Natural killer cell treated with Interleukin-12 subunit alpha and Interleukin-12 subunit beta and Interleukin-15 and Interleukin-18, amount 100 ng/mL, for 72 hours (primary cell): ENCODE measurements at regions not wholly inside any gene's neighbourhood (a gene's known extent, or its start where the extent isn't known, plus 50 kb on each side); places are given as distances from the start of the nearest gene placed in this dataset.
"Not testable (repeated sequence)": the region's sequence is repeated elsewhere in the genome, so short reads cannot be mapped to it uniquely, and the experiment has no call there.

Experiments used
- ATAC-seq, 2 donors: fragments of 150-1000 bp; cut with Tn5 transposase in 1 of 2; sonication (Bioruptor Pico), chemical (Tn5 transposase) in 1 of 2; 2 replicates each; pipeline ENCODE4 v1.10.0; 2021
- DNase-seq: peaks from one replicate; pipeline ENCODE4 v3.0.0; 2022; ENCODE audit warnings: low spot score
- H3K27ac Mint-ChIP-seq, 2 donors: 1 replicate in 1 of 2; 2 replicates in 1 of 2; pipeline ENCODE4 v1.8.0; 2022; ENCODE audit warnings: mixed read lengths in 2 of 2, mild to moderate bottlenecking in 1 of 2, moderate library complexity in 1 of 2
- H3K27me3 Mint-ChIP-seq, 2 donors: 1 replicate in 1 of 2; 2 replicates in 1 of 2; pipeline ENCODE4 v1.8.0; 2022; ENCODE audit warnings: mixed read lengths in 2 of 2
- H3K36me3 Mint-ChIP-seq: one replicate; pipeline ENCODE4 v1.8.0; 2022; ENCODE audit warnings: mixed read lengths
- H3K4me1 Mint-ChIP-seq, 2 donors: 1 replicate in 1 of 2; 2 replicates in 1 of 2; pipeline ENCODE4 v1.8.0; 2022; ENCODE audit warnings: low read depth in 2 of 2, mixed read lengths in 2 of 2, mild to moderate bottlenecking in 1 of 2
- H3K4me3 Mint-ChIP-seq: one replicate; pipeline ENCODE4 v1.8.0; 2022; ENCODE audit warnings: mixed read lengths
- H3K9me3 Mint-ChIP-seq: 2 replicates; pipeline ENCODE4 v1.8.0; 2022; ENCODE audit warnings: mixed read lengths

DNA sequence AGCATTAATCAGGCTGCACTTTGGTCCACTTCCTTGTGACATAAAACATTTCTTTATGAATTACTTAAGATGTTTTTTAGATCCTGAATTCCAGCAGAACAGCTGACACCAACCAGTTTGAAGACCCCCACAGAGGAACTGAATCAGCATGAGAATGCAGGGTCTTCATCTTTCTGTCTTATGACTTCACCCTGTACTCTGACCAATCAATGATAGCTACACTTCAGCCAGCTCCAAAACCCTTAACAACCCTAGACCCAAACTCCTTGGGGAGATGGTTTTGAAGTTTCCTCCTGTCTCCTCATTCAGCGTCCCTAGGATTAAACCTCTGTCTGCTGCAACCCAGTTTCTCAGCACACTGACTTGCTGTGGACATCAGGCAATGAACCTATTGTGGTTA lies 175.0 kb downstream of the CTH start:
- no peaks in the 10 kb centered on the region for H3K4me1 Mint-ChIP-seq
- H3K4me3 Mint-ChIP-seq = no peak overlapping the region
- H3K9me3 Mint-ChIP-seq = peaks cover 3% of the 10 kb centered on the region
- no peak overlapping the region for H3K27ac Mint-ChIP-seq
- DNase-seq (no peak), ATAC-seq (no peak)
- peaks cover 0 to 10% of the 10 kb centered on the region in 2 donors for H3K27me3 Mint-ChIP-seq
- no peaks in the 10 kb centered on the region for H3K36me3 Mint-ChIP-seq

DNA sequence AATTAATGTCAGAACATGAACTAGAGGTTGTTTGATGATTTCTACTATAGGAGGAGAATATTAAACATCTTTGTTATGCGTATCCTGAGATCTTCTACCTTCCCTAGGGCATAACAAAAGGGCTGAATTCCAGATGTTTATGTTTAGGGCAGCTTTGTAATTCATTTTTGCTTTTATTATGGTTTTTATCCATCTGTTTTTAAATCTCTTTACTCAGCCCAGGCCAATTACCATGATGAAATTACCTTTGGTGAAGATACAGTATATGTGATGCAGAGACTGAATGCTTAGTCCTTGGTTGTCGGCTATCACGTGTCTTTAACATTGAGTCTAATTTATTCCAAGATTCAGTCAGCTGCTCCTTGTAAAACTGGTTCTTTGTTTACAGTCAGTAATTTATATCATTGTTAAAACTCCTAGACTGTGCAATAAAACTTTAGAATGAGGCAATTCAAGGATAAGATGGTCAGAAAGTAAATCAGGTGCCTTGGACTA lies 176.9 kb downstream of the CTH start:
- H3K27ac Mint-ChIP-seq = no peak overlapping the region
- peaks cover 2% of the 10 kb centered on the region for H3K9me3 Mint-ChIP-seq
- ATAC-seq (no peak), DNase-seq (no peak)
- H3K4me3 Mint-ChIP-seq = no peak overlapping the region
- no peaks in the 10 kb centered on the region for H3K4me1 Mint-ChIP-seq
- no peaks in the 10 kb centered on the region for H3K36me3 Mint-ChIP-seq
- H3K27me3 Mint-ChIP-seq = peaks cover 0 to 10% of the 10 kb centered on the region in 2 donors

DNA sequence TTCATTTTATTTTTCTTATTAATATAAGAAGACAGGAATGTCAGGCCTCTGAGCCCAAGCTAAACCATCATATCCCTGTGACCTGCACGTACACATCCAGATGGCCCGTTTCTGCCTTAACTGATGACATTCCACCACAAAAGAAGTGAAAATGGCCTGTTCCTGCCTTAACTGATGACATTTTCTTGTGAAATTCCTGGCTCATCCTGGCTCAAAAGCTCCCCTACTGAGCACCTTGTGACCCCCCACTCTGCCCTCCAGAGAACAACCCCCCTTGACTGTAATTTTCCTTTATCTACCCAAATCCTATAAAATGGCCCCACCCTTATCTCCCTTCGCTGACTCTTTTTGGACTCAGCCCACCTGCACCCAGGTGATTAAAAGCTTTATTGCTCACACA lies 182.5 kb downstream of the CTH start:
- H3K36me3 Mint-ChIP-seq, DNase-seq, H3K9me3 Mint-ChIP-seq, H3K4me1 Mint-ChIP-seq, H3K4me3 Mint-ChIP-seq, H3K27ac Mint-ChIP-seq, ATAC-seq: not testable (repeated sequence)
- H3K27me3 Mint-ChIP-seq = peaks cover 0 to 16% of the 10 kb centered on the region in 2 donors

DNA sequence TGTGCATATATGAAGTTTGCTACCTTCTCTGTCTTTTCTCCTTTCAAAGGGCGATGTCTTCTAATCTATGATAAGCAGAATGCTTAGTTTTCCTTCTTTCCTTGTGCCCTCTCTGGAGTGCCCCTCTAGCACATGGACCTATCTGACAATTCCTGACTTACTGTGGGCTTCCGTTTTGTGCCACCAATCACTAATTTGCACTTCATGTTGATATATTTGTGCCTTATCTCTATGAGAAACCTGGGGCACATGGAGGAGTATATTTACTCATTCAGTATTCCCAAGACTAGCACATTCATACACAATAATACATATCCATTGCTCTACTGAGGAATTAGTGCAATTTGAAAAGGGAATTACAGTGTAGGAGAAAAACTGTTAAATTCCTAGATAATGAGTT lies 197.7 kb downstream of the CTH start:
- no peaks in the 10 kb centered on the region for H3K27me3 Mint-ChIP-seq
- no peak overlapping the region for H3K4me3 Mint-ChIP-seq
- H3K27ac Mint-ChIP-seq = no peak overlapping the region
- ATAC-seq (no peak), DNase-seq (no peak)
- peaks cover 7% of the 10 kb centered on the region for H3K9me3 Mint-ChIP-seq
- H3K4me1 Mint-ChIP-seq = no peaks in the 10 kb centered on the region
- no peaks in the 10 kb centered on the region for H3K36me3 Mint-ChIP-seq

DNA sequence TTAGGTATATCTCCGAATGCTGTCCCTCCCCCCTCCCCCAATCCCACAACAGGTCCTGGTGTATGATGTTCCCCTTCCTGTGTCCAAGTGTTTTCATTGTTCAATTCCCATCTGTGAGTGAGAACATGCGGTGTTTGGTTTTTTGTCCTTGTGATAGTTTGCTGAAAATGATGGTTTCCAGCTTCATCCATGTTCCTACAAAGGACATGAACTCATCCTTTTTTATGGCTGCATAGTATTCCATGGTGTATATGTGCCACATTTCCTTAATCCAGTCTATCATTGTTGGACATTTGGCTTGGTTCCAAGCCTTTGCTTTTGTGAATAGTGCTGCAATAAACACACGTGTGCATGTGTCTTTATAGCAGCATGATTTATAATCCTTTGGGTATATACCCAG lies 199.1 kb downstream of the CTH start:
- not testable (repeated sequence) for ATAC-seq, H3K4me1 Mint-ChIP-seq, H3K27ac Mint-ChIP-seq, H3K9me3 Mint-ChIP-seq, H3K36me3 Mint-ChIP-seq, H3K4me3 Mint-ChIP-seq, H3K27me3 Mint-ChIP-seq, DNase-seq

DNA sequence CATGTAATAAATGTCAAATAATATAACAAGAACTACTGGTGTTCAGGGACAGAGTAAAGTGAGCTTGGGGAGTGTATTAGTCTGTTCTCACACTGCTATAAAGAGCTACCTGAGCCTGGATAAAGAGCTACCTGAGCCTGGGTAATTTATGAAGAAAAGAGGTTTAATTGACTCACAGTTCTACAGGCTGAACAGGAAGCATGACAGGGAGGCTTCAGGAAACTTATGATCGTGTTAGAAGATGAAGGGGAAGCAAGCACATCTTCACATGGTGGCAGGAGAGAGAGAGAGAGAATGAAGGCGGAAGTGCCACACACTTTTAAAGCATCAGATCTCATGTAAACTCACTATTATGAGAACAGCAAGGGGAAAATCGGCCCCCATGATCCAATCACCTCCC lies 205.9 kb downstream of the CTH start:
- Mint-ChIP-seq H3K4me3 (no peak overlapping the region), H3K27ac (no peak overlapping the region), H3K27me3 (peaks cover 0 to 6% of the 10 kb centered on the region in 2 donors), H3K36me3 (no peaks in the 10 kb centered on the region), H3K4me1 (no peaks in the 10 kb centered on the region), H3K9me3 (peaks cover 6% of the 10 kb centered on the region)
- no peak for ATAC-seq
- DNase-seq = no peak

DNA sequence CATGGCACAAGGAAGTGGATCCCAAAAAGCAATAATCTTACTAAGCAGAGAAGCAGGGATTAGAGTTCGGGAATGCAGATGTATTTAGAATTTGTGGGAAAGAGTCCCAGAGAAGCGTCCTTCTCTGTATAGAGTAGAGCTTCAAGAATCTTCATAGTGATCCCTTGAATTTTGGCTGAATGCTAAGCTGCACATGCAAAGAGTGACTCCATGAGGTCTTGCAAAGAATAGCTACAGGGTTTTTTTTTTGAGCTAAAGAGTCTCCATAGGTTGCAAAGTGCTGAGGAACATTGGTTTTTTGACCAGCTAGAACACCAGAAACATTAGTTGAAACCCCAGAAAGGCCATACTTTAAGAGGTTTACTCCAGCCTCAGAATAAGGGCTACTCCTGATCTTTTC lies 206.7 kb downstream of the CTH start:
- peaks cover 0 to 6% of the 10 kb centered on the region in 2 donors for H3K27me3 Mint-ChIP-seq

DNA sequence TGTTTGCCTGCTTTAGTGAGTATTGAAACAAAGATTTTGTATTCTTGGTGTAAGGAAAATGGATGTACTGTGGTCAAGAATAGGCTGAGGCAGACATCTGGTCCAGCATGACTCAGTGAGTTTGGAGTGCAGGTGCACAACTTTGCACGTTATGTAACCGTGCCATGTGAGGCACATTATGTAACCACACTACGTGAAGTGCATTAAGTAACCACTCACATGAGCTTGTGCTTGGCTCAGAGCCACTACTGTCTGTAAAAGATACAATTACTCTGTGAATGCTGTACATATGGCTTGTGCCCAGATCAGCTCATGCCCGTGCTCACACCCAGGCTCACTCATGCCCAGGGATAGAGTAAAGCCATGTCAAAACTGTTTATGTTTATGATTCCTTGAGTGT lies 216.8 kb downstream of the CTH start:
- DNase-seq (no peak), ATAC-seq (no peak)
- H3K9me3 Mint-ChIP-seq = peaks cover 5% of the 10 kb centered on the region
- H3K36me3 Mint-ChIP-seq = no peaks in the 10 kb centered on the region
- no peak overlapping the region for H3K4me3 Mint-ChIP-seq
- no peaks in the 10 kb centered on the region for H3K27me3 Mint-ChIP-seq
- no peaks in the 10 kb centered on the region for H3K4me1 Mint-ChIP-seq
- no peak overlapping the region for H3K27ac Mint-ChIP-seq

More for the DNA sequence above, 206.7 kb downstream of the CTH start:
- no peaks in the 10 kb centered on the region for H3K36me3 Mint-ChIP-seq
- H3K4me3 Mint-ChIP-seq = no peak overlapping the region
- DNase-seq = no peak
- no peak overlapping the region for H3K27ac Mint-ChIP-seq
- ATAC-seq = no peak
- H3K9me3 Mint-ChIP-seq = peaks cover 6% of the 10 kb centered on the region
- no peaks in the 10 kb centered on the region for H3K4me1 Mint-ChIP-seq

DNA sequence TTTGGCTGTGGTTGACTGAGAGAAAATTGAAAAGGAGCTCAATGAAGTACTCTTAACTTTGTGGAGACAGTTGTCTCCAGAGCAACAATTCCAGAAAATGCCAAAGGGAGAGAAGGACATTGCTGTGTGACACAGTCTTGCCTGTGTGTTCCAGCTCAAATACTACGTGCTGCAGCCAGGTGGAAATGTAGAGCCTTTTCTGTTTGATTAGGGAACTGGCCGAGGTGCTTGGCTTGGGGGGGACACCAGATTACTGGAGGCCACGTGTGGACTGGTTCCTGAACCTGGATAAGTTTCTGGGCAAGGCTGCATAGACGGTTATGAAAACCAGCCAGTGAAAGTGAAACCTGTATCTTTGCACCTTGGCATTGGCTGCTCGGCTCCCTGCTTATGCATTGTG lies 217.9 kb downstream of the CTH start:
- Mint-ChIP-seq H3K27me3 (no peaks in the 10 kb centered on the region), H3K27ac (no peak overlapping the region), H3K4me1 (no peaks in the 10 kb centered on the region), H3K9me3 (peaks cover 5% of the 10 kb centered on the region), H3K36me3 (no peaks in the 10 kb centered on the region), H3K4me3 (no peak overlapping the region)
- ATAC-seq = no peak
- DNase-seq = no peak

DNA sequence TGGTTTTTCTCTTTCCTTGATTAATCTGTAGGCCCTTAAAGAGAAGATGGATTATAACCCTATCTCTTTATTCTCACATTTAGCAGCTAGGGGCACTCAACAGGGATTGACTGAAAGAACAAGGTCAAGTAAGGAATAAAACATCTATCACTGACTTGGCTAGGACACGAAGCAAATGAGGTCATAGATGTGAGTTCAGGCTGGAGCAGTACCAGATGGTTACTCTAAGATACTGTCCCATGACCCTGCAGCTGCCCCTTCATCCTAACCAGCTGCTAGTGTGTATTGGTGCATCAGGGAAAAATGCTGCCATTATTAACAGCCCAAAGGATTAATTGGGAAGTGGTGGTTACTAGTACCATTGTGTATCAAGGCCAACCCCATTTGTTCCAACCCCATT lies 221.9 kb downstream of the CTH start:
- H3K9me3 Mint-ChIP-seq = peaks cover 10% of the 10 kb centered on the region
- H3K4me1 Mint-ChIP-seq = no peaks in the 10 kb centered on the region
- H3K27me3 Mint-ChIP-seq = peaks cover 4 to 11% of the 10 kb centered on the region in 2 donors
- H3K36me3 Mint-ChIP-seq = no peaks in the 10 kb centered on the region
- H3K4me3 Mint-ChIP-seq = no peak overlapping the region
- no peak for ATAC-seq
- no peak for DNase-seq
- no peak overlapping the region for H3K27ac Mint-ChIP-seq

DNA sequence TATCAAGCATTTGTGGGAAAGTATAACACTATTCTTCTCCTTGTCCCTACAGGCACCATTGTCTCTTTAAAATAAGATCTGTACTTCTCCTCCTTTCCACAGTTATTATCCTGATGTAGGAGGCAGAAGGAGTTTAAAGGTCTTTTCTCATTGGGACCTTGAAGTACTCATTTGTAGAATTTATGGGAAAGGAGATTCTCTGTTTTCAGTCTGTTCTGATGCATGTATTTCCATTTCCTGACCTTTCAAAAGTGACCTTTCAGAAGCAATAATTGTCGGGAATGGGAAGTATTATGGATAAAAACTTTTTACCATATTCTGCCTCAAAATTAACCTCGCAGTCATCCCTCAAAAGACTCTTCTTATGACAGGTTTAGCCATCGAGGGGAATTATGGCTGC lies 224.8 kb downstream of the CTH start:
- DNase-seq (no peak), ATAC-seq (no peak)
- Mint-ChIP-seq H3K9me3 (peaks cover 10% of the 10 kb centered on the region), H3K27ac (no peak overlapping the region), H3K4me3 (no peak overlapping the region), H3K36me3 (no peaks in the 10 kb centered on the region), H3K27me3 (peaks cover 8 to 19% of the 10 kb centered on the region in 2 donors), H3K4me1 (no peaks in the 10 kb centered on the region)

DNA sequence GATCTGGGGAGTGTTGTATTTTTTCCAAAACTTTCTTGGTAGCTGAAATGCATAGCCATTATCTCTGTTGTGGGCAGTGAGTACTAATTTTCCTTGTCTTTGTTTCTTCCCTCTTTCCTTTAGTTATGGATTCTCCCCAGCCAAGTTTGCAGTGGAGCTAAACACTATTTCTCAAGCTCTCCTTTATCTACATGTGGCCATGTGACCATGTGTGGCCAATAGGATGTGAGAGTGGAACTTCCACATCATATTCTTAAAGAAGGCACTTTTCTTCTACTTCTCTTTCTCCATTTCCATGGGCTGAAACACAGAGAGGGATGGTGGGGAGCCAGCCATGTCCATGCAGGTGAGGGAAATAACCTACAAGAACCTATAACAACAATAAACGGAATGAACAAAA lies 230.8 kb downstream of the CTH start:
- Mint-ChIP-seq H3K4me3 (no peak overlapping the region), H3K36me3 (no peaks in the 10 kb centered on the region), H3K4me1 (no peaks in the 10 kb centered on the region), H3K27ac (no peak overlapping the region), H3K27me3 (peaks cover 5 to 8% of the 10 kb centered on the region in 2 donors), H3K9me3 (no peaks in the 10 kb centered on the region)
- no peak for DNase-seq
- no peak for ATAC-seq

DNA sequence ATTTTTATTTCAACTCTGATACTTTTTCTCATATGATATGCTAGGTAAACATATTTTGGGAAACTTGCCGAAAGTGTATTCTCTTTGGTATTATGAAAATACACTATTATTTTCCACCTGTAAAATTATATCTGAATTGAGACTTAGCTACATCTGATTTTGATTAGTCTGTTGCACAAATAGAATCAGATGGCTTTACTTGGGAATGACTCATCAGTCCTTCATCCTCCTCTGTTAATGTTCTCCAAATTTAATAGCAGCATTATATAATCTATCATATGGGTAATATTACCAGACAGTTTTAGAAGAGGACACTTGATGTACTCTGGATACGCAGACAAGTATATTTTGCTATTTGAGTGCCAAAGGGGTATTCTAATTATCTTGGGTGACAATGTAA lies 245.3 kb downstream of the CTH start:
- DNase-seq (no peak), ATAC-seq (no peak)
- Mint-ChIP-seq H3K27ac (no peak overlapping the region), H3K9me3 (peaks cover 8% of the 10 kb centered on the region), H3K4me1 (no peaks in the 10 kb centered on the region), H3K36me3 (no peaks in the 10 kb centered on the region), H3K4me3 (no peak overlapping the region), H3K27me3 (peaks cover 0 to 11% of the 10 kb centered on the region in 2 donors)

DNA sequence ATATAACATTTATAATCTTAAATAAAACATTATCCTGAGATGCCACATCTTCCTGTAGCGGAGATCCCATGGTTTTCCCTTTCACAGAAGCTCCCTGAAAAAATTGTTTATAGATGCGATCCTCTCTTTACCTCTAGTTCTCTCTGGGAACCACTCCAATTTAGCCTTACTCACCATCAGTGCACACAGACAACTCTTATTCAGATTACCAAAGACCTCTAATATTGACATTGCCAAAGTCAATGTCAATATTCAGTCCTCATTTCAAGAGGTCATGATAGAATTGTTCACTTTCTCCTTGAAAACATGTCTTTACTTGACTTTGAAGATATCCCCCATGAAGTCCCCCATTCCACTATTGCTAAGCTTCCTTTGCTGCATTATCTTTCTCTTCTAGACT lies 248.8 kb downstream of the CTH start:
- Mint-ChIP-seq H3K4me3 (no peak overlapping the region), H3K27ac (no peak overlapping the region), H3K4me1 (no peaks in the 10 kb centered on the region), H3K36me3 (no peaks in the 10 kb centered on the region), H3K9me3 (peaks cover 8% of the 10 kb centered on the region), H3K27me3 (peaks cover 0 to 11% of the 10 kb centered on the region in 2 donors)
- no peak for ATAC-seq
- no peak for DNase-seq

DNA sequence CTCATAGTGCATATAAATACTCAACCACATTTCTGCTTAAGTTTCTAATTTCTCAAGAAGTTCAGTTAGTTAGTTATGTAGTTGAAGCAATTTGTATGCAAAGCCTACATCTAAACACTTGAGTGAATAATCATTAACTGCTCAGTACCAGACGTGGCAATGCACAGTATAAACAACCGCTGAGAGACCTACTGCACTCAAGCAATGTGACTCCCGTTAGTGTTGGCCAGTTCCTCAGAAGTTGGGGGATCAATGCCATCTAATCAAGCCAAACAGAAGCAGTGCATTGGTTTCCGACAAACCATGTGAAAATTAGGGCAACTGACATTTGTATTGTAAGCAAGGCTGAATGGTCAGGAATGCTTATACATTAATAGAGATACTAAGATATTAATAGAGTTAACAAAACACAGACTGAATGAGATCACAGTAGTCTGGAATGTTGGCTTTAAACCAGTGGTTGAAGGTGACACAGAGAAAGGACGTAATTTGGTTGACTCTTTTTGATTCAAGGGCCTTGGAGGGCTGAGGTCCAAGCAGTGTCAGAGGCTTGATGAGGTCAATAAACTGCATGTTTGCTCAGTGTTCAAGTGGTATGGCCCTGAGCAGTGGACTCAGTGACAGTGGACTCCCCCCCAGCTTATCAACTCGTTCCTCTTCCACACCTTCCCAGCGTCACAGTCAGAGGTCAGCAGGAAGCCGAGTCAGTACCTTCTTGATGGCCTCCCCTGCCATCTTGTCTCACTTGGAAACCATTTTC lies 255.5 kb downstream of the CTH start:
- Mint-ChIP-seq H3K9me3 (no peaks in the 10 kb centered on the region), H3K27me3 (peaks cover 0 to 2% of the 10 kb centered on the region in 2 donors), H3K4me1 (no peaks in the 10 kb centered on the region), H3K27ac (no peak overlapping the region), H3K36me3 (no peaks in the 10 kb centered on the region), H3K4me3 (no peak overlapping the region)
- DNase-seq (no peak), ATAC-seq (no peak)
